HepG2 (cell line): ENCODE measurements at regions not wholly inside any gene's neighbourhood (a gene's known extent, or its start where the extent isn't known, plus 50 kb on each side); places are given as distances from the start of the nearest gene placed in this dataset.

Source experiments
- CEBPB ChIP-seq: IDR thresholded peaks from 2 replicates; pipeline ENCODE4 v1.6.1; 2011; ENCODE audit warnings: low read depth, low read length, improper control_type of control experiment, borderline replicate concordance
- KDM5B ChIP-seq: sonication (generic); formaldehyde crosslinking; IDR thresholded peaks from 2 replicates; pipeline ENCODE4 v1.4.0; 2020; ENCODE audit warnings: missing genetic modification reagents, mild to moderate bottlenecking, borderline replicate concordance
- KLF6 ChIP-seq: IDR thresholded peaks from 2 replicates; pipeline ENCODE4 v1.8.0; 2016; ENCODE audit warnings: missing biosample characterization, missing genetic modification reagents
- MLLT10 ChIP-seq: sonication (generic); formaldehyde crosslinking; IDR thresholded peaks from 2 replicates; pipeline ENCODE4 v1.4.0; 2020; ENCODE audit warnings: missing genetic modification reagents
- ONECUT2 ChIP-seq: sonication (generic); formaldehyde crosslinking; IDR thresholded peaks from 2 replicates; pipeline ENCODE4 v1.4.0; 2020; ENCODE audit warnings: missing genetic modification reagents
- PRMT3 ChIP-seq: sonication (generic); formaldehyde crosslinking; IDR thresholded peaks from 2 replicates; pipeline ENCODE4 v1.8.1; 2022; ENCODE audit warnings: low read depth, mild to moderate bottlenecking, moderate library complexity, missing genetic modification reagents, borderline replicate concordance
- RAD21 ChIP-seq: fragments of 450-650 bp; formaldehyde crosslinking; IDR thresholded peaks from 2 replicates; pipeline ENCODE4 v1.5.0; 2020; ENCODE audit warnings: mild to moderate bottlenecking
- REPIN1 ChIP-seq: sonication (generic); formaldehyde crosslinking; IDR thresholded peaks from 2 replicates; pipeline ENCODE4 v1.8.0; 2022; ENCODE audit warnings: missing genetic modification reagents, low read depth, mild to moderate bottlenecking, borderline replicate concordance
- RORA ChIP-seq: sonication (generic); formaldehyde crosslinking; IDR thresholded peaks from 2 replicates; pipeline ENCODE4 v1.5.0; 2020; ENCODE audit warnings: mild to moderate bottlenecking, missing genetic modification reagents, moderate library complexity
- SMC3 ChIP-seq: IDR thresholded peaks from 2 replicates; pipeline ENCODE4 v1.6.1; 2011; ENCODE audit warnings: low read length, improper control_type of control experiment
- SRF ChIP-seq: IDR thresholded peaks from 2 replicates; pipeline ENCODE4 v1.6.1; 2011; ENCODE audit warnings: mild to moderate bottlenecking, low read depth, low read length, moderate library complexity
- STAG1 ChIP-seq: sonication (generic); formaldehyde crosslinking; IDR thresholded peaks from 2 replicates; pipeline ENCODE4 v1.4.0; 2020; ENCODE audit warnings: missing genetic modification reagents
- STAT5B ChIP-seq: sonication (generic); formaldehyde crosslinking; IDR thresholded peaks from 2 replicates; pipeline ENCODE4 v1.4.0; 2020; ENCODE audit warnings: missing genetic modification reagents
- TEAD3 ChIP-seq: optimal IDR thresholded peaks from 2 replicates; pipeline ENCODE3; 2016; ENCODE audit warnings: borderline replicate concordance
- ZNF605 ChIP-seq: sonication (generic); formaldehyde crosslinking; IDR thresholded peaks from 2 replicates; pipeline ENCODE4 v1.8.0; 2022; ENCODE audit warnings: mild to moderate bottlenecking, missing genetic modification reagents
- TF ChIP-seq, protein P1 (sequence below): sonication (generic); formaldehyde crosslinking; IDR thresholded peaks from 2 replicates; pipeline ENCODE4 v1.5.0; 2020; ENCODE audit warnings: mild to moderate bottlenecking, missing genetic modification reagents, moderate library complexity
- TF ChIP-seq, protein P2 (sequence below): sonication (generic); formaldehyde crosslinking; IDR thresholded peaks from 2 replicates; pipeline ENCODE4 v1.4.0; 2020; ENCODE audit warnings: missing genetic modification reagents
- TF ChIP-seq, protein P3 (sequence below): sonication (generic); formaldehyde crosslinking; IDR thresholded peaks from 2 replicates; pipeline ENCODE4 v1.4.0; 2020; ENCODE audit warnings: missing genetic modification reagents
- TF ChIP-seq, protein P4 (sequence below): sonication (generic); formaldehyde crosslinking; IDR thresholded peaks from 2 replicates; pipeline ENCODE4 v1.5.0; 2020; ENCODE audit warnings: missing genetic modification reagents

DNA sequence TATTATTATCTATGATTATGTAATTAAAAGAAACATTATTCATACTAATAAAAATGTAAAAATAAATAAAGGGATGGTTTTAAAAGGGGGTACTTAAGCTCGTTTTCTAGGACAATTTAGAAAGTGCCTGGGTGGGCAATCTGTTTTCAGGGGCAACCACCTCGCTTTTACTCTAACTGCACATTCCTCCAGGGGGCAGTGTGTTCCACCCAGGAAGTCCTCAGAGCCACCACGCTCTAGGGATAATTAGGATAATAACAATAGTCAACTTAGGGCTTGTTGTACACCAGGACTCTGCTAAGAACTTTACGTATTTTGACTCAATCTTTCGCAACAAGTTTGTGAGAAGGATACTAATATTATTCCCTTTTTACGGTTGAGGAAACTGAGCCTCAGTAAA lies 396.7 kb upstream of the MAF start (continued):
- TF ChIP-seq, protein P1, sequence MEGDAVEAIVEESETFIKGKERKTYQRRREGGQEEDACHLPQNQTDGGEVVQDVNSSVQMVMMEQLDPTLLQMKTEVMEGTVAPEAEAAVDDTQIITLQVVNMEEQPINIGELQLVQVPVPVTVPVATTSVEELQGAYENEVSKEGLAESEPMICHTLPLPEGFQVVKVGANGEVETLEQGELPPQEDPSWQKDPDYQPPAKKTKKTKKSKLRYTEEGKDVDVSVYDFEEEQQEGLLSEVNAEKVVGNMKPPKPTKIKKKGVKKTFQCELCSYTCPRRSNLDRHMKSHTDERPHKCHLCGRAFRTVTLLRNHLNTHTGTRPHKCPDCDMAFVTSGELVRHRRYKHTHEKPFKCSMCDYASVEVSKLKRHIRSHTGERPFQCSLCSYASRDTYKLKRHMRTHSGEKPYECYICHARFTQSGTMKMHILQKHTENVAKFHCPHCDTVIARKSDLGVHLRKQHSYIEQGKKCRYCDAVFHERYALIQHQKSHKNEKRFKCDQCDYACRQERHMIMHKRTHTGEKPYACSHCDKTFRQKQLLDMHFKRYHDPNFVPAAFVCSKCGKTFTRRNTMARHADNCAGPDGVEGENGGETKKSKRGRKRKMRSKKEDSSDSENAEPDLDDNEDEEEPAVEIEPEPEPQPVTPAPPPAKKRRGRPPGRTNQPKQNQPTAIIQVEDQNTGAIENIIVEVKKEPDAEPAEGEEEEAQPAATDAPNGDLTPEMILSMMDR (CRISPR knock-in tag) = peak; percentile 56
- TF ChIP-seq, protein P2, sequence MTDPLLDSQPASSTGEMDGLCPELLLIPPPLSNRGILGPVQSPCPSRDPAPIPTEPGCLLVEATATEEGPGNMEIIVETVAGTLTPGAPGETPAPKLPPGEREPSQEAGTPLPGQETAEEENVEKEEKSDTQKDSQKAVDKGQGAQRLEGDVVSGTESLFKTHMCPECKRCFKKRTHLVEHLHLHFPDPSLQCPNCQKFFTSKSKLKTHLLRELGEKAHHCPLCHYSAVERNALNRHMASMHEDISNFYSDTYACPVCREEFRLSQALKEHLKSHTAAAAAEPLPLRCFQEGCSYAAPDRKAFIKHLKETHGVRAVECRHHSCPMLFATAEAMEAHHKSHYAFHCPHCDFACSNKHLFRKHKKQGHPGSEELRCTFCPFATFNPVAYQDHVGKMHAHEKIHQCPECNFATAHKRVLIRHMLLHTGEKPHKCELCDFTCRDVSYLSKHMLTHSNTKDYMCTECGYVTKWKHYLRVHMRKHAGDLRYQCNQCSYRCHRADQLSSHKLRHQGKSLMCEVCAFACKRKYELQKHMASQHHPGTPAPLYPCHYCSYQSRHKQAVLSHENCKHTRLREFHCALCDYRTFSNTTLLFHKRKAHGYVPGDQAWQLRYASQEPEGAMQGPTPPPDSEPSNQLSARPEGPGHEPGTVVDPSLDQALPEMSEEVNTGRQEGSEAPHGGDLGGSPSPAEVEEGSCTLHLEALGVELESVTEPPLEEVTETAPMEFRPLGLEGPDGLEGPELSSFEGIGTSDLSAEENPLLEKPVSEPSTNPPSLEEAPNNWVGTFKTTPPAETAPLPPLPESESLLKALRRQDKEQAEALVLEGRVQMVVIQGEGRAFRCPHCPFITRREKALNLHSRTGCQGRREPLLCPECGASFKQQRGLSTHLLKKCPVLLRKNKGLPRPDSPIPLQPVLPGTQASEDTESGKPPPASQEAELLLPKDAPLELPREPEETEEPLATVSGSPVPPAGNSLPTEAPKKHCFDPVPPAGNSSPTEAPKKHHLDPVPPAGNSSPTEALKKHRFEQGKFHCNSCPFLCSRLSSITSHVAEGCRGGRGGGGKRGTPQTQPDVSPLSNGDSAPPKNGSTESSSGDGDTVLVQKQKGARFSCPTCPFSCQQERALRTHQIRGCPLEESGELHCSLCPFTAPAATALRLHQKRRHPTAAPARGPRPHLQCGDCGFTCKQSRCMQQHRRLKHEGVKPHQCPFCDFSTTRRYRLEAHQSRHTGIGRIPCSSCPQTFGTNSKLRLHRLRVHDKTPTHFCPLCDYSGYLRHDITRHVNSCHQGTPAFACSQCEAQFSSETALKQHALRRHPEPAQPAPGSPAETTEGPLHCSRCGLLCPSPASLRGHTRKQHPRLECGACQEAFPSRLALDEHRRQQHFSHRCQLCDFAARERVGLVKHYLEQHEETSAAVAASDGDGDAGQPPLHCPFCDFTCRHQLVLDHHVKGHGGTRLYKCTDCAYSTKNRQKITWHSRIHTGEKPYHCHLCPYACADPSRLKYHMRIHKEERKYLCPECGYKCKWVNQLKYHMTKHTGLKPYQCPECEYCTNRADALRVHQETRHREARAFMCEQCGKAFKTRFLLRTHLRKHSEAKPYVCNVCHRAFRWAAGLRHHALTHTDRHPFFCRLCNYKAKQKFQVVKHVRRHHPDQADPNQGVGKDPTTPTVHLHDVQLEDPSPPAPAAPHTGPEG = no peak
- TF ChIP-seq CEBPB (0 out of 2 replicates have a peak, but pooled peaks have one; percentile 49), STAG1 (peak; percentile 68), REPIN1 (no peak), RORA (no peak), PRMT3 (no peak), TEAD3 (CRISPR knock-in tag) (peak; percentile 29), ZNF605 (CRISPR knock-in tag) (no peak), RAD21 (CRISPR knock-in tag) (peak; percentile 29; the same call in 1 of the 2 replicates), MLLT10 (CRISPR knock-in tag) (no peak), SMC3 (peak; percentile 75), STAT5B (no peak), SRF (no peak), KLF6 (CRISPR knock-in tag) (no peak), ONECUT2 (CRISPR knock-in tag) (no peak), KDM5B (no peak)
- TF ChIP-seq, protein P3, sequence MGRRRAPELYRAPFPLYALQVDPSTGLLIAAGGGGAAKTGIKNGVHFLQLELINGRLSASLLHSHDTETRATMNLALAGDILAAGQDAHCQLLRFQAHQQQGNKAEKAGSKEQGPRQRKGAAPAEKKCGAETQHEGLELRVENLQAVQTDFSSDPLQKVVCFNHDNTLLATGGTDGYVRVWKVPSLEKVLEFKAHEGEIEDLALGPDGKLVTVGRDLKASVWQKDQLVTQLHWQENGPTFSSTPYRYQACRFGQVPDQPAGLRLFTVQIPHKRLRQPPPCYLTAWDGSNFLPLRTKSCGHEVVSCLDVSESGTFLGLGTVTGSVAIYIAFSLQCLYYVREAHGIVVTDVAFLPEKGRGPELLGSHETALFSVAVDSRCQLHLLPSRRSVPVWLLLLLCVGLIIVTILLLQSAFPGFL (CRISPR knock-in tag) = no peak
- TF ChIP-seq, protein P4, sequence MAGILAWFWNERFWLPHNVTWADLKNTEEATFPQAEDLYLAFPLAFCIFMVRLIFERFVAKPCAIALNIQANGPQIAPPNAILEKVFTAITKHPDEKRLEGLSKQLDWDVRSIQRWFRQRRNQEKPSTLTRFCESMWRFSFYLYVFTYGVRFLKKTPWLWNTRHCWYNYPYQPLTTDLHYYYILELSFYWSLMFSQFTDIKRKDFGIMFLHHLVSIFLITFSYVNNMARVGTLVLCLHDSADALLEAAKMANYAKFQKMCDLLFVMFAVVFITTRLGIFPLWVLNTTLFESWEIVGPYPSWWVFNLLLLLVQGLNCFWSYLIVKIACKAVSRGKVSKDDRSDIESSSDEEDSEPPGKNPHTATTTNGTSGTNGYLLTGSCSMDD (CRISPR knock-in tag) = no peak
- TF ChIP-seq, all 625 proteins: peak for 6
